ENCODE measurements at regions not wholly inside any gene's neighbourhood (a gene's known extent, or its start where the extent isn't known, plus 50 kb on each side); places are given as distances from the start of the nearest gene placed in this dataset.

- Histone ChIP-seq H3K4me1 (replicated peaks in 1 of 4; ENCODE audit: control insufficient read depth in 3 of 4, insufficient read depth in 4 of 4, low read length in 3 of 4) (peaks cover 0 to 14% (median 9%) of the 10 kb centered on the region in 4 experiments; a peak in 6 of 7 replicates), H3K79me2 (ENCODE audit: control insufficient read depth in 1 of 2, insufficient read depth in 2 of 2, low read length in 2 of 2) (no peaks in the 10 kb centered on the region), H3K27ac (ENCODE audit: low read depth, low read length) (no peak overlapping the region), H3K56ac (replicated peaks; ENCODE audit: insufficient read length, low read depth, low read length) (no peak overlapping the region), H3K23me2 (ENCODE audit: low read depth, low read length) (no peaks in the 10 kb centered on the region), H3K14ac (ENCODE audit: insufficient read length) (no peak overlapping the region), H3K4ac (replicated peaks; ENCODE audit: insufficient read length, low read depth, low read length) (no peak overlapping the region), H2AK5ac (ENCODE audit: low read depth, low read length) (no peak overlapping the region), H3K27me3 (replicated peaks in 1 of 4; ENCODE audit: control insufficient read depth in 3 of 4, extremely low read depth in 1 of 4, insufficient read depth in 3 of 4, low read length in 3 of 4) (peaks cover 0 to 2% (median 0%) of the 10 kb centered on the region in 4 experiments; a peak in 1 of 7 replicates), H4K91ac (replicated peaks; ENCODE audit: insufficient read length, low read length) (peak overlapping the region; percentile 30), H3K23ac (ENCODE audit: insufficient read length) (no peak overlapping the region), H3K79me1 (ENCODE audit: low read depth, low read length) (no peaks in the 10 kb centered on the region), H2BK15ac (ENCODE audit: low read length) (no peak overlapping the region), H4K5ac (ENCODE audit: insufficient read length, low read depth, low read length) (no peak overlapping the region), H4K8ac (ENCODE audit: extremely low read depth, insufficient read depth, low read length) (no peak overlapping the region), H2BK20ac (ENCODE audit: low read length) (no peak overlapping the region), H3K4me2 (ENCODE audit: insufficient read depth in 1 of 2, low read depth in 2 of 2, low read length in 2 of 2) (peak overlapping the region; percentile 15 to 38; a peak in 1 of 4 replicates), H2BK5ac (ENCODE audit: low read depth, low read length) (no peak overlapping the region), H2BK120ac (replicated peaks; ENCODE audit: low read depth, low read length) (no peak overlapping the region), H3K9ac (replicated peaks in 1 of 4; ENCODE audit: extremely low read depth in 1 of 4, low read depth in 3 of 4, low read length in 3 of 4) (no peak overlapping the region), H3K9me3 (ENCODE audit: insufficient read depth in 2 of 2, low read depth in 1 of 2, low read length in 1 of 2) (no peaks in the 10 kb centered on the region), H4K20me1 (replicated peaks in 1 of 2; ENCODE audit: control insufficient read depth in 1 of 2, insufficient read depth in 2 of 2, low read length in 2 of 2) (no peaks in the 10 kb centered on the region), H3K18ac (ENCODE audit: extremely low read depth, low read length) (peak overlapping the region; percentile 24), H3K4me3 (ENCODE audit: extremely low read depth in 1 of 4, insufficient read depth in 2 of 4, low read depth in 3 of 4, low read length in 4 of 4) (peak overlapping the region in 2 of 4 experiments; percentile 10 to 33; a peak in 4 of 8 replicates), H2BK12ac (ENCODE audit: low read depth, low read length) (no peak overlapping the region), H3K36me3 (ENCODE audit: control insufficient read depth in 2 of 4, insufficient read depth in 4 of 4, low read length in 3 of 4) (no peaks in the 10 kb centered on the region), H2AFZ (ENCODE audit: low read length) (no peak overlapping the region; the same call in 1 of the 2 replicates)
- 70% methylated on average over 13 of the region's 13 CpGs; no CpG with 5 or more reads in 1 of the 2 experiments for WGBS, 2 experiments (ENCODE audit: extremely low coverage in 1 of 2, insufficient coverage in 1 of 2, insufficient read length in 1 of 2, insufficient replicate concordance in 2 of 2, low coverage in 1 of 2, low lambda C conversion rate in 2 of 2, missing lambda C conversion rate in 1 of 2)
- FAIRE-seq (no peak), DNase-seq (ENCODE audit: low read depth in 1 of 2, low spot score in 2 of 2) (no peak)
- ChIA-PET CTCF (ENCODE audit: partially characterized antibody) (interaction anchor here (0.6 to 4.6 kb wide), 20 partner anchors 9 to 454 kb away, joined by 3 to 29 read pairs (median 4); no protein-coding TSS in a partner anchor), POLR2A (ENCODE audit: partially characterized antibody) (interaction anchor here (1.3 to 1.9 kb wide), 2 partner anchors 9 to 51 kb away, joined by 6 read pairs; partner anchors contain the start of gene TARDBP)
- TF ChIP-seq SUZ12 (IDR thresholded peaks at IDR 0.05; ENCODE audit: low read length) (no peak), SP2 (IDR thresholded peaks at IDR 0.05; ENCODE audit: low read length) (no peak), GTF2F1 (IDR thresholded peaks at IDR 0.05; ENCODE audit: borderline replicate concordance, low read depth, low read length) (no peak), MAFK (IDR thresholded peaks at IDR 0.05; ENCODE audit: low read depth, low read length) (no peak), KDM5A (IDR thresholded peaks at IDR 0.05; ENCODE audit: low read length) (no peak), RFX5 (IDR thresholded peaks at IDR 0.05; ENCODE audit: borderline replicate concordance, low read depth, low read length) (no peak), CBX8 (IDR thresholded peaks at IDR 0.05; ENCODE audit: borderline replicate concordance, low read depth, low read length) (no peak), EGR1 (IDR thresholded peaks at IDR 0.05; ENCODE audit: borderline replicate concordance, low read depth, low read length) (no peak), ATF3 (IDR thresholded peaks at IDR 0.05; ENCODE audit: insufficient read depth, low read depth, low read length) (no peak), KDM1A (IDR thresholded peaks at IDR 0.05; ENCODE audit: borderline replicate concordance, low read length) (no peak), RNF2 (IDR thresholded peaks at IDR 0.05; ENCODE audit: borderline replicate concordance, low read depth, low read length, missing control alignments, poor library complexity, severe bottlenecking) (no peak)
- TF ChIP-seq, protein P1, sequence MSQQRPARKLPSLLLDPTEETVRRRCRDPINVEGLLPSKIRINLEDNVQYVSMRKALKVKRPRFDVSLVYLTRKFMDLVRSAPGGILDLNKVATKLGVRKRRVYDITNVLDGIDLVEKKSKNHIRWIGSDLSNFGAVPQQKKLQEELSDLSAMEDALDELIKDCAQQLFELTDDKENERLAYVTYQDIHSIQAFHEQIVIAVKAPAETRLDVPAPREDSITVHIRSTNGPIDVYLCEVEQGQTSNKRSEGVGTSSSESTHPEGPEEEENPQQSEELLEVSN (IDR thresholded peaks at IDR 0.05) = no peak
Observed at GRCh38 chr1:10961300-10961833, 51.1 kb upstream of the TARDBP start.

Data from H1 (cell line).